GM18873 (cell line): ENCODE measurements at regions not wholly inside any gene's neighbourhood (a gene's known extent, or its start where the extent isn't known, plus 50 kb on each side); places are given as distances from the start of the nearest gene placed in this dataset.

Experiments
- ATAC-seq: cut with Tn5 transposase; IDR thresholded peaks from one replicate; pipeline ENCODE4 v1.9.1; 2021; ENCODE audit warnings: mild to moderate bottlenecking, moderate library complexity, moderate number of reproducible peaks; ENCODE audit not compliant: unreplicated experiment, low FRiP score

GRCh38 chr5:1945606-1946005, 62.9 kb upstream of the IRX4 start:
- ATAC-seq, result no peak

- no peak for ATAC-seq
These were observed 61.7 kb upstream of the IRX4 start for GRCh38 chr5:1944408-1944807.

- ATAC-seq, result no peak
These were observed 60.8 kb upstream of the IRX4 start for GRCh38 chr5:1943481-1943880.

- ATAC-seq, result no peak
These were observed 59.9 kb upstream of the IRX4 start for GRCh38 chr5:1942630-1943029.

GRCh38 chr5:1942158-1942557, 59.4 kb upstream of the IRX4 start:
- no peak for ATAC-seq

- no peak for ATAC-seq
These were observed 56.5 kb upstream of the IRX4 start for GRCh38 chr5:1939256-1939655.

- no peak for ATAC-seq
These were observed 55.7 kb upstream of the IRX4 start for GRCh38 chr5:1938310-1939000.

- ATAC-seq, result no peak
These were observed 54.9 kb upstream of the IRX4 start for GRCh38 chr5:1937590-1937989.

GRCh38 chr5:1936901-1937300, 54.2 kb upstream of the IRX4 start:
- no peak for ATAC-seq

GRCh38 chr5:1936413-1936812, 53.7 kb upstream of the IRX4 start:
- ATAC-seq, result no peak

GRCh38 chr5:1934801-1935429, 52.2 kb upstream of the IRX4 start:
- no peak for ATAC-seq

GRCh38 chr5:1934056-1934394, 51.3 kb upstream of the IRX4 start:
- ATAC-seq, result no peak

GRCh38 chr5:1933364-1934055, 50.8 kb upstream of the IRX4 start:
- ATAC-seq, result no peak
